HEK293T (cell line): ENCODE measurements at regions not wholly inside any gene's neighbourhood (a gene's known extent, or its start where the extent isn't known, plus 50 kb on each side); places are given as distances from the start of the nearest gene placed in this dataset.

ENCODE experiments used
- ARNT ChIP-seq: fragments of 450-650 bp; IDR thresholded peaks from 2 replicates; pipeline ENCODE4 v1.6.1; 2017; ENCODE audit warnings: mild to moderate bottlenecking
- BHLHE40 ChIP-seq: fragments of 450-650 bp; IDR thresholded peaks from 2 replicates; pipeline ENCODE4 v1.6.1; 2016; ENCODE audit warnings: mild to moderate bottlenecking, moderate library complexity, borderline replicate concordance
- ELF4 ChIP-seq: fragments of 450-650 bp; IDR thresholded peaks from 2 replicates; pipeline ENCODE4 v1.6.1; 2017; ENCODE audit warnings: antibody characterized with exemption
- FOXA1 ChIP-seq: fragments of 450-650 bp; IDR thresholded peaks from 2 replicates; pipeline ENCODE4 v1.6.1; 2016; ENCODE audit warnings: mild to moderate bottlenecking
- FOXM1 ChIP-seq: fragments of 450-650 bp; IDR thresholded peaks from 2 replicates; pipeline ENCODE4 v1.6.1; 2017; ENCODE audit warnings: mild to moderate bottlenecking, borderline replicate concordance
- NFRKB ChIP-seq: fragments of 450-650 bp; IDR thresholded peaks from 2 replicates; pipeline ENCODE4 v1.6.1; 2016; ENCODE audit warnings: mild to moderate bottlenecking, moderate library complexity
- SP1 ChIP-seq: fragments of 450-650 bp; IDR thresholded peaks from 2 replicates; pipeline ENCODE4 v1.6.1; 2017
- SUZ12 ChIP-seq: fragments of 450-650 bp; IDR thresholded peaks from 2 replicates; pipeline ENCODE4 v1.6.1; 2016; ENCODE audit warnings: mild to moderate bottlenecking
- TARDBP ChIP-seq: fragments of 450-650 bp; IDR thresholded peaks from 2 replicates; pipeline ENCODE4 v1.6.1; 2016
- TF ChIP-seq, protein P1 (sequence below): fragments of 450-650 bp; IDR thresholded peaks from 2 replicates; pipeline ENCODE4 v1.6.1; 2016

DNA sequence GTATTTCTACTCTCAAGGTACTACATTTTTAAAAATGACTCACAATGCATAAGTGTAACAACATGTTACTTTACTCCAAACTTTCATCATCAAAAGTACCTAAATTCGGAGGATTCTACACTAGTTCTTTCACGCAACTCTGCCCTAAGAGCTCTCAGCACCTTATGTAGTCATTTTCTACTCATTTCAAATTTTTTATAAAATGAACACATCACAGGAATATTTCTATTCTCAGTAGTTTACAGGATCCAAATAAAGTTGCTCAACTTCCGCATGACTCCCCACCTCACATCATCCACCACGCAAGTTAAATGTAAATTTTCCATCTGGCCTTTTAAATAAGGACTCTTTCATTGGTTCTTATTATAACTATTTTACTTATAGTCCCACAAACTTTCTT lies 344.9 kb upstream of the MANEA start:
- TF ChIP-seq FOXM1 (no peak), TARDBP (no peak), BHLHE40 (no peak), FOXA1 (no peak), ELF4 (no peak), SP1 (no peak), ARNT (no peak), NFRKB (no peak), SUZ12 (no peak)
- TF ChIP-seq, protein P1, sequence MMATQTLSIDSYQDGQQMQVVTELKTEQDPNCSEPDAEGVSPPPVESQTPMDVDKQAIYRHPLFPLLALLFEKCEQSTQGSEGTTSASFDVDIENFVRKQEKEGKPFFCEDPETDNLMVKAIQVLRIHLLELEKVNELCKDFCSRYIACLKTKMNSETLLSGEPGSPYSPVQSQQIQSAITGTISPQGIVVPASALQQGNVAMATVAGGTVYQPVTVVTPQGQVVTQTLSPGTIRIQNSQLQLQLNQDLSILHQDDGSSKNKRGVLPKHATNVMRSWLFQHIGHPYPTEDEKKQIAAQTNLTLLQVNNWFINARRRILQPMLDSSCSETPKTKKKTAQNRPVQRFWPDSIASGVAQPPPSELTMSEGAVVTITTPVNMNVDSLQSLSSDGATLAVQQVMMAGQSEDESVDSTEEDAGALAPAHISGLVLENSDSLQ = no peak
